ENCODE measurements at regions not wholly inside any gene's neighbourhood (a gene's known extent, or its start where the extent isn't known, plus 50 kb on each side); places are given as distances from the start of the nearest gene placed in this dataset.

- TF ChIP-seq POLR2A (IDR thresholded peaks at IDR 0.05), result no peak
- no peak for TF ChIP-seq POLR2AphosphoS5 (IDR thresholded peaks at IDR 0.05; ENCODE audit: insufficient read depth in 1 of 2, low read depth in 1 of 2)
- no peak for TF ChIP-seq CTCF (IDR thresholded peaks at IDR 0.05)
Observed at GRCh38 chr14:101129521-101130167, 226.1 kb upstream of the RTL1 start.

Measured in vagina (tissue), 2 donors.